IMR-90 (cell line): ENCODE measurements at regions not wholly inside any gene's neighbourhood (a gene's known extent, or its start where the extent isn't known, plus 50 kb on each side); places are given as distances from the start of the nearest gene placed in this dataset.
A peak's percentile ranks its signal among the peaks of the same experiment; 100 is the strongest.
"Not testable (repeated sequence)": the region's sequence is repeated elsewhere in the genome, so short reads cannot be mapped to it uniquely, and the experiment has no call there.

Experiments
- ATAC-seq: fragments of 200-7000 bp; cut with Tn5 transposase; 2 replicates; pipeline ENCODE4 v1.9.1; 2020; ENCODE audit warnings: low read depth, mild to moderate bottlenecking, moderate library complexity
- BruUV-seq: library from RNA; stranded (reverse); fragments of 400-500 nt; replicated peaks from 2 replicates; lab custom pipeline; 2021; lab: Mats Ljungman, UMichigan
- CTCF ChIA-PET: fragments of 300-600 bp; formaldehyde crosslinking; extraction: SDS; loops from one replicate; lab custom pipeline; 2021; ENCODE audit warnings: antibody characterized with exemption; lab: Yijun Ruan, JAX
- POLR2A ChIA-PET: fragments of 300-600 bp; sonication (Branson Sonifier 250); formaldehyde crosslinking; loops from one replicate; lab custom pipeline; 2022; ENCODE audit warnings: antibody characterized with exemption; ENCODE audit not compliant: unreplicated experiment; lab: Charles Lee
- DNase-seq: peaks from one replicate; pipeline ENCODE4 v3.0.0; 2013
- H2AFZ ChIP-seq: replicated peaks from 2 replicates; pipeline ENCODE3; 2013; ENCODE audit warnings: low read length, mild to moderate bottlenecking; ENCODE audit not compliant: poor library complexity
- H2AK5ac ChIP-seq: 2 replicates; pipeline ENCODE4 v1.6.1; 2013; ENCODE audit warnings: low read depth, low read length, inconsistent platforms
- H2AK9ac ChIP-seq: replicated peaks from 2 replicates; pipeline ENCODE3; 2013; ENCODE audit warnings: mild to moderate bottlenecking, low read depth, low read length, moderate library complexity; ENCODE audit not compliant: poor library complexity
- H2BK120ac ChIP-seq: 2 replicates; pipeline ENCODE4 v1.6.1; 2013; ENCODE audit warnings: low read depth, low read length, inconsistent platforms
- H2BK15ac ChIP-seq: 3 replicates; pipeline ENCODE4 v1.6.1; 2013; ENCODE audit warnings: low read depth, low read length, inconsistent platforms
- H2BK20ac ChIP-seq: 2 replicates; pipeline ENCODE4 v1.6.1; 2013; ENCODE audit warnings: low read depth, mild to moderate bottlenecking, inconsistent platforms, low read length, moderate library complexity
- H2BK5ac ChIP-seq: 2 replicates; pipeline ENCODE4 v1.6.1; 2013; ENCODE audit warnings: mild to moderate bottlenecking, low read depth, low read length, inconsistent platforms; ENCODE audit not compliant: poor library complexity, severe bottlenecking
- H3K14ac ChIP-seq: replicated peaks from 2 replicates; pipeline ENCODE4 v1.6.1; 2013; ENCODE audit warnings: low read depth, low read length, inconsistent platforms
- H3K18ac ChIP-seq: 2 replicates; pipeline ENCODE4 v1.6.1; 2013; ENCODE audit warnings: low read depth, low read length, control low read depth
- H3K23ac ChIP-seq: 2 replicates; pipeline ENCODE4 v1.6.1; 2013; ENCODE audit warnings: low read depth, low read length, inconsistent platforms
- H3K27ac ChIP-seq: 2 replicates; pipeline ENCODE4 v1.5.1; 2013; ENCODE audit warnings: mild to moderate bottlenecking, control low read depth, low read length; ENCODE audit not compliant: insufficient read depth
- H3K27me3 ChIP-seq: 2 replicates; pipeline ENCODE4 v1.6.1; 2013; ENCODE audit warnings: low read length; ENCODE audit not compliant: control insufficient read depth, insufficient read depth
- H3K36me3 ChIP-seq: 2 replicates; pipeline ENCODE4 v1.6.1; 2013; ENCODE audit warnings: low read length, mixed read lengths; ENCODE audit not compliant: control insufficient read depth, insufficient read depth
- H3K4ac ChIP-seq: 2 replicates; pipeline ENCODE4 v1.6.1; 2013; ENCODE audit warnings: low read depth, low read length, inconsistent platforms
- H3K4me1 ChIP-seq: 2 replicates; pipeline ENCODE4 v1.6.1; 2013; ENCODE audit warnings: low read length, mixed read lengths; ENCODE audit not compliant: control insufficient read depth, insufficient read depth
- H3K4me2 ChIP-seq: 2 replicates; pipeline ENCODE4 v1.6.1; 2013; ENCODE audit warnings: low read depth, mild to moderate bottlenecking, control low read depth, low read length, moderate library complexity
- H3K4me3 ChIP-seq: 2 replicates; pipeline ENCODE4 v1.5.1; 2013; ENCODE audit warnings: low read depth, mild to moderate bottlenecking, control low read depth, low read length, moderate library complexity; ENCODE audit not compliant: insufficient read depth
- H3K56ac ChIP-seq: 2 replicates; pipeline ENCODE4 v1.6.1; 2013; ENCODE audit warnings: low read length, inconsistent platforms; ENCODE audit not compliant: insufficient read depth; ENCODE audit errors: extremely low read depth
- H3K79me1 ChIP-seq, 2 experiments: 2 replicates each; pipeline ENCODE4 v1.6.1; 2013; ENCODE audit warnings: low read length in 2 of 2, inconsistent platforms in 1 of 2, low read depth in 1 of 2
- H3K9ac ChIP-seq: 2 replicates; pipeline ENCODE4 v1.6.1; 2013; ENCODE audit warnings: low read depth, low read length, control low read depth
- H3K9me1 ChIP-seq: 2 replicates; pipeline ENCODE4 v1.6.1; 2013; ENCODE audit warnings: low read length, inconsistent platforms; ENCODE audit not compliant: insufficient read depth
- H3K9me3 ChIP-seq: 2 replicates; pipeline ENCODE4 v1.6.1; 2013; ENCODE audit warnings: low read length; ENCODE audit not compliant: control insufficient read depth, insufficient read depth
- H4K20me1 ChIP-seq: 2 replicates; pipeline ENCODE4 v1.6.1; 2013; ENCODE audit warnings: low read length, inconsistent platforms; ENCODE audit not compliant: insufficient read depth
- H4K5ac ChIP-seq: 2 replicates; pipeline ENCODE4 v1.6.1; 2013; ENCODE audit warnings: mild to moderate bottlenecking, low read depth, low read length, control low read depth
- H4K8ac ChIP-seq, 2 experiments: 2 replicates each; pipeline ENCODE4 v1.6.1; 2013; ENCODE audit warnings: low read depth in 2 of 2, low read length in 2 of 2, control low read depth in 1 of 2, inconsistent platforms in 1 of 2
- H4K91ac ChIP-seq: 2 replicates; pipeline ENCODE4 v1.6.1; 2013; ENCODE audit warnings: low read depth, low read length, inconsistent platforms; ENCODE audit not compliant: insufficient read depth
- BHLHE40 ChIP-seq: fragments of 150-350 bp; IDR thresholded peaks from 2 replicates; pipeline ENCODE4 v1.6.1; 2016; ENCODE audit warnings: mild to moderate bottlenecking, low read depth, low read length
- RCOR1 ChIP-seq: IDR thresholded peaks from 2 replicates; pipeline ENCODE4 v1.6.1; 2012; ENCODE audit warnings: mild to moderate bottlenecking, low read length, improper control_type of control experiment; ENCODE audit not compliant: insufficient replicate concordance
- WGBS, 2 experiments: methylation state at CpG; one replicate each; pipeline versions ENCODE4 v1.1.5 to v1.1.7; 2013; ENCODE audit warnings: missing lambda C conversion rate in 2 of 2; ENCODE audit not compliant: insufficient read length in 1 of 2; ENCODE audit errors: extremely low coverage in 2 of 2; 5-methylcytosine and 5-hydroxymethylcytosine counted together
- dilution Hi-C: fragments of 300-500 bp; cut with HindIII; formaldehyde crosslinking; loops from one replicate; pipeline ENCODE4 v1.14.3; 2018; ENCODE audit warnings: low sequenced_read_pairs; ENCODE audit not compliant: unreplicated experiment
- in situ Hi-C: fragments of 300-500 bp; cut with MboI; formaldehyde crosslinking; loops from 3 replicates; pipeline ENCODE4 v1.14.3; 2019; ENCODE audit warnings: low sequenced_read_pairs, inconsistent platforms, mixed read lengths
- intact Hi-C: fragments of 100-400 bp; cut with micrococcal nuclease; formaldehyde crosslinking; loops from 2 replicates; pipeline ENCODE4 v1.10.0; 2022

GRCh38 chr2:8609357-8609811 is 72.5 kb upstream of the ID2 start:
- Histone ChIP-seq H3K79me1 (no peaks in the 10 kb centered on the region; a peak in 1 of 4 replicates), H3K4me1 (peaks cover 18% of the 10 kb centered on the region), H3K14ac (no peak overlapping the region), H3K4me3 (no peak overlapping the region), H2AK5ac (no peak overlapping the region; the same call in 1 of the 2 replicates), H4K20me1 (peaks cover 3% of the 10 kb centered on the region; the same call in 1 of the 2 replicates), H3K4ac (no peak overlapping the region), H2BK5ac (no peak overlapping the region), H4K91ac (no peak overlapping the region), H3K56ac (no peak overlapping the region), H2BK15ac (no peak overlapping the region), H3K9me3 (no peaks in the 10 kb centered on the region), H2AFZ (no peak overlapping the region), H4K5ac (no peak overlapping the region), H3K9ac (no peak overlapping the region), H2BK20ac (no peak overlapping the region), H3K9me1 (peaks cover 13% of the 10 kb centered on the region), H3K27ac (no peak overlapping the region), H3K18ac (no peak overlapping the region), H3K36me3 (no peaks in the 10 kb centered on the region), H2AK9ac (no peak overlapping the region), H2BK120ac (no peak overlapping the region), H3K4me2 (no peak overlapping the region), H3K23ac (no peak overlapping the region), H4K8ac (no peak overlapping the region), H3K27me3 (0 out of 2 replicates have a peak, but pooled peaks cover under 1% of the 10 kb centered on the region)
- intact Hi-C loops (no loop called here), dilution Hi-C loops (no loop called here), in situ Hi-C loops (no loop called here)
- no peak for ATAC-seq
- ChIA-PET CTCF (no interaction called here), POLR2A (no interaction called here)
- TF ChIP-seq BHLHE40 (peak; percentile 5; the same call in 1 of the 2 replicates), RCOR1 (no peak)
- DNase-seq = no peak
- WGBS, 2 experiments = no CpG with 5 or more reads among the region's 5 CpGs
- no TSS peak for BruUV-seq

GRCh38 chr2:8610775-8611174 is 71.1 kb upstream of the ID2 start:
- DNase-seq, dilution Hi-C loops, H3K9ac ChIP-seq: not testable (repeated sequence)

More at GRCh38 chr2:8610775-8611174, 71.1 kb upstream of the ID2 start:
- H2BK20ac ChIP-seq, H3K18ac ChIP-seq, H4K20me1 ChIP-seq, H2BK120ac ChIP-seq, ATAC-seq, H2AK5ac ChIP-seq, H3K14ac ChIP-seq, POLR2A ChIA-PET, H3K79me1 ChIP-seq, H4K91ac ChIP-seq, H3K4me2 ChIP-seq, H2AFZ ChIP-seq, in situ Hi-C loops, H3K9me1 ChIP-seq, H2BK5ac ChIP-seq, H3K56ac ChIP-seq, H3K4ac ChIP-seq, H3K9me3 ChIP-seq, H3K4me3 ChIP-seq, H2BK15ac ChIP-seq, H4K5ac ChIP-seq, BruUV-seq, H3K27ac ChIP-seq, H4K8ac ChIP-seq, intact Hi-C loops, CTCF ChIA-PET, H3K36me3 ChIP-seq, H2AK9ac ChIP-seq, H3K23ac ChIP-seq: not testable (repeated sequence)
- peaks cover 12% of the 10 kb centered on the region for H3K4me1 ChIP-seq
- peaks cover 10% of the 10 kb centered on the region; the same call in 1 of the 2 replicates for H3K27me3 ChIP-seq
- no CpG with 5 or more reads among the region's 3 CpGs for WGBS, 2 experiments
